GM23248 (cell line): ENCODE measurements at regions not wholly inside any gene's neighbourhood (a gene's known extent, or its start where the extent isn't known, plus 50 kb on each side); places are given as distances from the start of the nearest gene placed in this dataset.

Experiments used
- EZH2 ChIP-seq: fragments of 200-600 bp; sonication (generic); IDR thresholded peaks from 2 replicates; pipeline ENCODE4 v1.6.1; 2018; ENCODE audit warnings: antibody characterized with exemption, mild to moderate bottlenecking; ENCODE audit not compliant: insufficient read depth, poor library complexity, severe bottlenecking
- EZH2phosphoT487 ChIP-seq: fragments of 200-600 bp; sonication (generic); IDR thresholded peaks from 2 replicates; pipeline ENCODE4 v1.6.1; 2018; ENCODE audit warnings: antibody characterized with exemption, moderate library complexity, mild to moderate bottlenecking, low read depth; ENCODE audit not compliant: insufficient read depth

GRCh38 chr4:181331214-181331613, 912.0 kb upstream of the TENM3 start:
- TF ChIP-seq EZH2 (no peak), EZH2phosphoT487 (no peak)
